H1 (cell line): ENCODE measurements at regions not wholly inside any gene's neighbourhood (a gene's known extent, or its start where the extent isn't known, plus 50 kb on each side); places are given as distances from the start of the nearest gene placed in this dataset.
A peak's percentile ranks its signal among the peaks of the same experiment; 100 is the strongest.

Experiments used
- CTCF ChIA-PET: fragments of 300-600 bp; sonication (Branson Sonifier 250); formaldehyde crosslinking; loops from one replicate; lab custom pipeline; 2021; ENCODE audit not compliant: partially characterized antibody; lab: Charles Lee
- POLR2A ChIA-PET: fragments of 300-600 bp; sonication (Branson Sonifier 250); formaldehyde crosslinking; loops from one replicate; lab custom pipeline; 2021; ENCODE audit warnings: inconsistent platforms; ENCODE audit not compliant: partially characterized antibody; lab: Charles Lee
- DNase-seq, 2 experiments: peaks; one replicate each; pipeline versions ENCODE4 v3.0.0 to v3.0.0-alpha.2; 2010 to 2022; ENCODE audit warnings: low spot score in 2 of 2, low read depth in 1 of 2, mixed read lengths in 1 of 2
- FAIRE-seq: peaks from 2 replicates; lab custom pipeline; 2011; peaks lifted over from hg19 to GRCh38; lab: Jason Lieb, UNC
- H2AFZ ChIP-seq: 2 replicates; pipeline ENCODE4 v1.8.1; 2012; ENCODE audit warnings: low read length, inconsistent platforms
- H2AK5ac ChIP-seq: 2 replicates; pipeline ENCODE4 v1.6.1; 2013; ENCODE audit warnings: low read depth, low read length
- H2BK120ac ChIP-seq: replicated peaks from 2 replicates; pipeline ENCODE3; 2013; ENCODE audit warnings: low read depth, low read length, inconsistent platforms
- H2BK12ac ChIP-seq: 2 replicates; pipeline ENCODE4 v1.6.1; 2013; ENCODE audit warnings: low read depth, low read length
- H2BK15ac ChIP-seq: 2 replicates; pipeline ENCODE4 v1.6.1; 2013; ENCODE audit warnings: low read length
- H2BK20ac ChIP-seq: 2 replicates; pipeline ENCODE4 v1.6.1; 2013; ENCODE audit warnings: low read length
- H2BK5ac ChIP-seq: 2 replicates; pipeline ENCODE4 v1.6.1; 2013; ENCODE audit warnings: low read depth, low read length
- H3K14ac ChIP-seq: 2 replicates; pipeline ENCODE4 v1.6.1; 2013; ENCODE audit warnings: inconsistent platforms; ENCODE audit not compliant: insufficient read length
- H3K18ac ChIP-seq: 2 replicates; pipeline ENCODE4 v1.6.1; 2013; ENCODE audit warnings: low read length; ENCODE audit errors: extremely low read depth
- H3K23ac ChIP-seq: 2 replicates; pipeline ENCODE4 v1.6.1; 2013; ENCODE audit warnings: inconsistent platforms; ENCODE audit not compliant: insufficient read length
- H3K23me2 ChIP-seq: 2 replicates; pipeline ENCODE4 v1.6.1; 2013; ENCODE audit warnings: low read depth, low read length
- H3K27ac ChIP-seq: 2 replicates; pipeline ENCODE4 v1.6.1; 2011; ENCODE audit warnings: low read depth, low read length, inconsistent platforms
- H3K27me3 ChIP-seq, 4 experiments: replicated peaks in 1 of 4; 1 replicate in 1 of 4; 2 replicates in 3 of 4; pipeline versions ENCODE4 v1.6.1 to v1.8.1; 2011 to 2013; ENCODE audit warnings: low read length in 3 of 4, mild to moderate bottlenecking in 3 of 4, inconsistent platforms in 2 of 4, mixed read lengths in 2 of 4, moderate library complexity in 1 of 4; ENCODE audit not compliant: control insufficient read depth in 3 of 4, insufficient read depth in 3 of 4; ENCODE audit errors: extremely low read depth in 1 of 4
- H3K36me3 ChIP-seq, 4 experiments: 2 replicates each; pipeline versions ENCODE4 v1.6.1 to v1.8.1; 2011 to 2013; ENCODE audit warnings: mild to moderate bottlenecking in 4 of 4, low read length in 3 of 4, moderate library complexity in 2 of 4, control low read depth in 1 of 4, inconsistent platforms in 1 of 4; ENCODE audit not compliant: insufficient read depth in 4 of 4, control insufficient read depth in 2 of 4
- H3K4ac ChIP-seq: replicated peaks from 2 replicates; pipeline ENCODE3; 2013; ENCODE audit warnings: low read length, low read depth, mixed read lengths, inconsistent platforms; ENCODE audit not compliant: insufficient read length
- H3K4me1 ChIP-seq, 4 experiments: replicated peaks in 1 of 4; 1 replicate in 1 of 4; 2 replicates in 3 of 4; pipeline versions ENCODE4 v1.6.1 to v1.8.1; 2011 to 2013; ENCODE audit warnings: low read length in 3 of 4, inconsistent platforms in 2 of 4, mixed read lengths in 1 of 4; ENCODE audit not compliant: insufficient read depth in 4 of 4, control insufficient read depth in 3 of 4
- H3K4me2 ChIP-seq, 2 experiments: 2 replicates each; pipeline versions ENCODE4 v1.6.1 to v1.8.1; 2011 to 2013; ENCODE audit warnings: low read depth in 2 of 2, low read length in 2 of 2, control low read depth in 1 of 2, inconsistent platforms in 1 of 2, mild to moderate bottlenecking in 1 of 2; ENCODE audit not compliant: insufficient read depth in 1 of 2
- H3K4me3 ChIP-seq, 4 experiments: fragments of 200-600, 300-600 bp in 1 of 4; sonication (generic), shearing (Covaris generic), sonication (Bioruptor Twin) in 1 of 4; 2 replicates each; pipeline versions ENCODE4 v1.5.1 to v1.8.1; 2011 to 2016; ENCODE audit warnings: low read length in 4 of 4, low read depth in 3 of 4, control low read depth in 2 of 4, inconsistent platforms in 2 of 4, mild to moderate bottlenecking in 2 of 4, mixed read lengths in 1 of 4, moderate library complexity in 1 of 4; ENCODE audit not compliant: insufficient read depth in 2 of 4; ENCODE audit errors: extremely low read depth in 1 of 4
- H3K56ac ChIP-seq: replicated peaks from 2 replicates; pipeline ENCODE3; 2013; ENCODE audit warnings: low read depth, mild to moderate bottlenecking, mixed read lengths, low read length, inconsistent platforms; ENCODE audit not compliant: insufficient read length
- H3K79me1 ChIP-seq: 2 replicates; pipeline ENCODE4 v1.6.1; 2013; ENCODE audit warnings: low read depth, low read length, control low read depth
- H3K79me2 ChIP-seq, 2 experiments: 2 replicates each; pipeline versions ENCODE4 v1.6.1 to v1.8.1; 2012 to 2013; ENCODE audit warnings: low read length in 2 of 2, mild to moderate bottlenecking in 2 of 2, inconsistent platforms in 1 of 2; ENCODE audit not compliant: insufficient read depth in 2 of 2, control insufficient read depth in 1 of 2
- H3K9ac ChIP-seq, 4 experiments: replicated peaks in 1 of 4; 1 replicate in 1 of 4; 2 replicates in 3 of 4; pipeline versions ENCODE4 v1.6.1 to v1.8.1; 2011 to 2013; ENCODE audit warnings: low read depth in 3 of 4, low read length in 3 of 4, control low read depth in 2 of 4, mild to moderate bottlenecking in 2 of 4, moderate library complexity in 2 of 4, inconsistent platforms in 1 of 4; ENCODE audit errors: extremely low read depth in 1 of 4
- H3K9me3 ChIP-seq, 2 experiments: 2 replicates each; pipeline versions ENCODE4 v1.6.1 to v1.8.1; 2012 to 2013; ENCODE audit warnings: mild to moderate bottlenecking in 2 of 2, moderate library complexity in 2 of 2, control low read depth in 1 of 2, inconsistent platforms in 1 of 2, low read depth in 1 of 2, low read length in 1 of 2, mixed read lengths in 1 of 2; ENCODE audit not compliant: insufficient read depth in 2 of 2
- H4K20me1 ChIP-seq, 2 experiments: replicated peaks in 1 of 2; 2 replicates each; pipeline versions ENCODE3 to v1.8.1; 2011 to 2013; ENCODE audit warnings: inconsistent platforms in 2 of 2, low read length in 2 of 2, mild to moderate bottlenecking in 1 of 2; ENCODE audit not compliant: insufficient read depth in 2 of 2, control insufficient read depth in 1 of 2
- H4K5ac ChIP-seq: 2 replicates; pipeline ENCODE4 v1.6.1; 2013; ENCODE audit warnings: low read length, low read depth, mixed read lengths, inconsistent platforms; ENCODE audit not compliant: insufficient read length
- H4K8ac ChIP-seq: 2 replicates; pipeline ENCODE4 v1.8.0; 2013; ENCODE audit warnings: mild to moderate bottlenecking, moderate library complexity, low read length, inconsistent platforms; ENCODE audit not compliant: insufficient read depth; ENCODE audit errors: extremely low read depth
- H4K91ac ChIP-seq: replicated peaks from 2 replicates; pipeline ENCODE3; 2013; ENCODE audit warnings: low read length, mixed read lengths, inconsistent platforms; ENCODE audit not compliant: insufficient read length
- CBX5 ChIP-seq: fragments of 300-800, 300-1000 bp; sonication (generic); IDR thresholded peaks from 2 replicates; pipeline ENCODE4 v1.7.1; 2016; ENCODE audit warnings: antibody characterized with exemption, low read length, low read depth
- E2F6 ChIP-seq: IDR thresholded peaks from 2 replicates; pipeline ENCODE4 v1.6.1; 2012; ENCODE audit warnings: inconsistent platforms
- WGBS, 2 experiments: shearing (Covaris generic) in 1 of 2; methylation state at CpG; one replicate each; pipeline versions ENCODE4 v1.1.6 to v1.1.7; 2013 to 2015; ENCODE audit warnings: low lambda C conversion rate in 2 of 2, mixed read lengths in 2 of 2, inconsistent platforms in 1 of 2, low coverage in 1 of 2, missing lambda C conversion rate in 1 of 2; ENCODE audit not compliant: insufficient replicate concordance in 2 of 2, insufficient coverage in 1 of 2, insufficient read length in 1 of 2; ENCODE audit errors: extremely low coverage in 1 of 2, missing lambda C conversion rate in 1 of 2; 5-methylcytosine and 5-hydroxymethylcytosine counted together

DNA sequence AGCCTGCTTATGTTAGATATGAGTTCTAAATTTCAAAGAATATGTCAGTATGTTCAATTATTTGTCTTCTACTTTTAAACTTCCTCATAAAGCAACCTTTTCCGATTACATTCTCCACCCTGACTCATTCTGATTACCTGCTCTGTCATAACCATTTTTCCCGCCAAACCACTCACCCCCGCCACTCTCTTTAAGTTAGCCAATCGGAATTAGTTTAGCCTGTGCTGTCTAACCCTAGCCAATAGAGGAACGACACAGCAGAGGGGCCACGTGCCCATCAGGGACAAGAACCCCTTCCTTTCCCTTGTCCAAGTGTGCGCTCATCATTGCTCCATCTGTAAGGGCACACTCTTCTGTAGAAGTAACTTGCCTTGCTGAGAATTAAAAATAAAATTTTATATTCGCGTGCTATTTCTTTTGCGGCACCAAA is 91.4 kb downstream of the CCDC71L start:
- H3K36me3 ChIP-seq, result no peaks in the 10 kb centered on the region
- H3K27ac ChIP-seq, result no peak overlapping the region
- H3K56ac ChIP-seq, result no peak overlapping the region
- H3K9me3 ChIP-seq, result no peaks in the 10 kb centered on the region
- no peak overlapping the region for H2AK5ac ChIP-seq
- no peak overlapping the region for H4K8ac ChIP-seq
- ChIA-PET POLR2A (no interaction called here), CTCF (interaction anchor here (1.2 to 2.1 kb wide), 2 partner anchors 8 to 27 kb away, joined by 4 to 8 read pairs; no protein-coding TSS in a partner anchor)
- DNase-seq, result no peak
- no peaks in the 10 kb centered on the region for H3K27me3 ChIP-seq
- no peak overlapping the region for H3K14ac ChIP-seq
- H3K9ac ChIP-seq, result no peak overlapping the region
- no peak overlapping the region for H3K23ac ChIP-seq
- H4K20me1 ChIP-seq, result no peaks in the 10 kb centered on the region
- no peak overlapping the region for H2BK20ac ChIP-seq
- no peak overlapping the region for H3K4me3 ChIP-seq
- H3K4me2 ChIP-seq, result no peak overlapping the region
- 93% methylated on average over 10 of the region's 10 CpGs; no CpG with 5 or more reads in 1 of the 2 experiments for WGBS, 2 experiments
- no peaks in the 10 kb centered on the region for H3K79me1 ChIP-seq
- no peak overlapping the region for H3K4ac ChIP-seq
- H3K79me2 ChIP-seq, result no peaks in the 10 kb centered on the region
- H2AFZ ChIP-seq, result no peak overlapping the region
- peak overlapping the region; percentile 37; the same call in 1 of the 2 replicates for H2BK5ac ChIP-seq
- H3K4me1 ChIP-seq, result peaks cover 0 to 3% (median 0%) of the 10 kb centered on the region in 4 experiments; a peak in 1 of 7 replicates
- no peak overlapping the region for H4K91ac ChIP-seq
- no peak overlapping the region for H4K5ac ChIP-seq
- no peak overlapping the region for H2BK15ac ChIP-seq
- H2BK12ac ChIP-seq, result peak overlapping the region; percentile 72; the same call in 1 of the 2 replicates
- no peak overlapping the region for H3K18ac ChIP-seq
- H2BK120ac ChIP-seq, result no peak overlapping the region
- no peaks in the 10 kb centered on the region for H3K23me2 ChIP-seq
- no peak for FAIRE-seq
- TF ChIP-seq CBX5, result no peak
- TF ChIP-seq E2F6, result peak; percentile 35
